ENCODE measurements at regions not wholly inside any gene's neighbourhood (a gene's known extent, or its start where the extent isn't known, plus 50 kb on each side); places are given as distances from the start of the nearest gene placed in this dataset.
"Not testable (repeated sequence)": the region's sequence is repeated elsewhere in the genome, so short reads cannot be mapped to it uniquely, and the experiment has no call there.

DNA sequence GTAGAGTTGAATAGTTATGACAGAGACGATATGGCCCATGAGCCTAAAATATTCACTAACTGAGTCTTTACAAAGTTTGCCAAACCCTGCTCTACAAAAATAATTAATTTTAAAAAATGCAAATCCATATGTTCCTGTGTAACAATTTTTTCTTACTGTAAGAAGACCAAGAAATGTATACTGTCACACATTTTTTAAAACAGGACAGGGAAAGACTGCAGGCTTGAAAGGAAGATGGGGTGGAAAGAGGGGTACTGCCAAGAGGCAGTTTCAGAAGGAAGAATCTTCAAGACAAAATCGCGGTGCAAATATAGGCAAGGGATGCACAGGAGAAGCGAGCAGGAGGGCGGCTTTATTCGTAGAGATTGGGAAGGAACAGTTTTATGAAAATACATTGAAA is 115.7 kb upstream of the KLHL1 start:
- ChIA-PET CTCF (no interaction called here), POLR2A (no interaction called here)
- DNase-seq, result no peak
- no peak overlapping the region for H3K4me3 Mint-ChIP-seq
- no peak overlapping the region for H3K27ac Mint-ChIP-seq
- H3K36me3 Mint-ChIP-seq (ENCODE audit: low read depth), result no peaks in the 10 kb centered on the region
- no peaks in the 10 kb centered on the region for H3K4me1 Mint-ChIP-seq
- H3K9me3 Mint-ChIP-seq, result peaks cover 2% of the 10 kb centered on the region
- no peaks in the 10 kb centered on the region for H3K27me3 Mint-ChIP-seq

DNA sequence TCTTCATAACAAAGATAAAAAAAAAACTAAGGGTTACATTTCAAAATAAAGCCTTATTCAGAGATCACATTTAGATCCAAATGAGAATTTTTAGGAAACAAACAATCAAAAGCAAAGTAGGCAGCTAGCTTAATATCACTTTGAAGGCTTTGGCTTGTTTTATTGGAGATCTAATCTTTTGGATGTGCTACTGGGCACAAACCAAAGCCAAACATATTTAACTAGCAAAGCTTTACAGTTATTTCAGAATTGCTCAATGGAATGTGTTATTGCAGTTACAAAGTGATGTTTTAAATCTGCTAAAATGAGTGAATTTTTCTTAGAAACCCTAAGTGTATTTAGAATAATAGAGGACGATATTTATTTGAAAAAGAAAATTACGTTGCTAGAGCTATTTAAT is 114.7 kb upstream of the KLHL1 start:
- no peak overlapping the region for H3K27ac Mint-ChIP-seq
- DNase-seq, result no peak
- H3K4me3 Mint-ChIP-seq, result no peak overlapping the region
- ChIA-PET POLR2A (no interaction called here), CTCF (no interaction called here)
- H3K4me1 Mint-ChIP-seq, result no peaks in the 10 kb centered on the region
- no peaks in the 10 kb centered on the region for H3K36me3 Mint-ChIP-seq (ENCODE audit: low read depth)
- no peaks in the 10 kb centered on the region for H3K27me3 Mint-ChIP-seq
- peaks cover 2% of the 10 kb centered on the region for H3K9me3 Mint-ChIP-seq

DNA sequence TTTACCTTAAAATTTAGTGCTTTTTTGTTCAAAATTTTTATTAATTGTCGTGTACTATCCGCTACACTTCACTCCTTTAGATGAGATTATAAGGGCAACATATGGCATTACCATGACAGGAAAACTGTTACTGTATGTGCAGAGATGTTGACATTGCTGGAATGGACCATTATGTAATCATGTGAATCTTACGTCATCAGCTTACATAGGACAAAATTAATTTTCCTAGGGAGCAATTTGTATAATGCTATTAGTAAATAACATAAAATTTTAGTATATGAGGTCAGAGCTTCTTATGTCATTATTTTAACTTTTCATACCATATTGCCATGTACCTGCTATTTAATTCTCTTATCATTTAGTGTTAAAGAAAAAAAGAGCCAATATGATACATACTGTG is 110.4 kb upstream of the KLHL1 start:
- ChIA-PET CTCF (interaction anchor here (0.6 kb wide), 1 partner anchor 1342 kb away, joined by 3 read pairs; no protein-coding TSS in a partner anchor), POLR2A (no interaction called here)
- Mint-ChIP-seq H3K36me3 (ENCODE audit: low read depth) (no peaks in the 10 kb centered on the region), H3K27ac (no peak overlapping the region), H3K4me3 (no peak overlapping the region), H3K27me3 (no peaks in the 10 kb centered on the region), H3K4me1 (no peaks in the 10 kb centered on the region), H3K9me3 (peaks cover 8% of the 10 kb centered on the region)
- no peak for DNase-seq

DNA sequence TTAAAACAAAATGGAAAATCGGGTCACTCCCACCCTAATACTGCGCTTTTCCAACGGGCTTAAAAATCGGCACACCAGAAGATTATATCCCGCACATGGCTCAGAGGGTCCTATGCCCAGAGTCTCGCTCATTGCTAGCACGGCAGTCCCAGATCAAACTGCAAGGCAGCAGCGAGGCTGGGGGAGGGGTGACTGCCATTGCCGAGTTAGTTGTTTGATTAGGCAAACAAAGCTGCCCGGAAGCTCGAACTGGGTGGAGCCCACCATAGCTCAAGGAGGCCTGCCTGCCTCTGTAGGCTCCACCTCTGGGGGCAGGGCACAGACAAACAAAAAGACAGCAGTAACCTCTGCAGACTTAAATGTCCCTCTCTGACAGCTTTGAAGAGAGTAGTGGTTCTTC is 100.7 kb upstream of the KLHL1 start:
- H3K9me3 Mint-ChIP-seq; H3K4me1 Mint-ChIP-seq; DNase-seq; H3K27me3 Mint-ChIP-seq; POLR2A ChIA-PET; H3K4me3 Mint-ChIP-seq; CTCF ChIA-PET; H3K27ac Mint-ChIP-seq; H3K36me3 Mint-ChIP-seq (ENCODE audit: low read depth): not testable (repeated sequence)

DNA sequence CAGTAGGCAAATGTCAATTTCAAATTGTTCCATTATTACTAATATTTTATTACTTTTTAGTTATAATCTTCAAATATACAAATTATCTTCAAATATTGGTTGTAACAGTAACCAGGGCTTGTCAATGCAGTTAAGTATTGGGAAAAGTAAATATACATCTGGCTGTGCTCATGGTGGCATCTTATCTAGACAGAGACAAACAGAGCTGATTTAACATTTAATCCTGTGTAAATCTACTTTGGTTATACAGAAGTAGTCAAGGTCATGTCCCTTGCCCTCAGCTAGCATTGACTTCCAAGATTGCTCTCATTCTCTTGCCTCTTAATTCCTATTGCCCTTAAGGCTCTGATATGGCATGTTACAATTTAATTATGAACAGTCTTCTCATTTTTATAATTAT is 98.4 kb upstream of the KLHL1 start:
- Mint-ChIP-seq H3K9me3 (peaks cover 10% of the 10 kb centered on the region), H3K27me3 (no peaks in the 10 kb centered on the region), H3K4me3 (no peak overlapping the region), H3K27ac (no peak overlapping the region), H3K36me3 (ENCODE audit: low read depth) (no peaks in the 10 kb centered on the region), H3K4me1 (no peaks in the 10 kb centered on the region)
- DNase-seq, result no peak
- CTCF ChIA-PET, result no interaction called here
- POLR2A ChIA-PET, result no interaction called here

DNA sequence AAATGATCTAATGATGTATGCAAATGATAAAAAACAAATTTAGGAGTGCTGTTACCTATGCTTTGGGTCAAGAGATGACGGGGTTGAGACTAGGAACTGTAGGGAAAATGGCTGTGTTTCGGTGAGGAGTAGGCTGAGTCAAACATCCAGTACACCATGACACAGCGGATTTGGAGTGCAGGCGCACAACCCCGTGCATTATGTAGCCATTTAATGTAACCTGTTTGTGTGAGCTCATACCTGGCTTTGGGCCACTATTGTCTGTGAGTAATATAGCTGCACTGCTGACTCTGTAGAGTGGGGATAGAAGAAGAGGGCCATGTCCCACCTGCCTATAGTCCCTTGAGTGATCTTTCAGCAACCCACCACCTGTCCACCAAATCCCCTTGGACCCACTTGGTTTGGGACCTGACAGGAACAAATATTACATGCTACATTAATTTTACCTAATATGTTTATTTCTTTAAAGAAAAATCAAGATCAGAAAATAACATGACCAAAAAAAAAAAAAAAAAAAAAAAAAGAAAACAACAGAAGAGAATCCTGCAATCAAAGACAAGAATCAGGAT is 95.5 kb upstream of the KLHL1 start:
- no peaks in the 10 kb centered on the region for H3K27me3 Mint-ChIP-seq
- DNase-seq, result no peak
- CTCF ChIA-PET, result no interaction called here
- no peak overlapping the region for H3K27ac Mint-ChIP-seq
- POLR2A ChIA-PET, result no interaction called here
- H3K4me3 Mint-ChIP-seq, result no peak overlapping the region
- H3K4me1 Mint-ChIP-seq, result no peaks in the 10 kb centered on the region
- H3K36me3 Mint-ChIP-seq (ENCODE audit: low read depth), result no peaks in the 10 kb centered on the region
- peaks cover 6% of the 10 kb centered on the region for H3K9me3 Mint-ChIP-seq

DNA sequence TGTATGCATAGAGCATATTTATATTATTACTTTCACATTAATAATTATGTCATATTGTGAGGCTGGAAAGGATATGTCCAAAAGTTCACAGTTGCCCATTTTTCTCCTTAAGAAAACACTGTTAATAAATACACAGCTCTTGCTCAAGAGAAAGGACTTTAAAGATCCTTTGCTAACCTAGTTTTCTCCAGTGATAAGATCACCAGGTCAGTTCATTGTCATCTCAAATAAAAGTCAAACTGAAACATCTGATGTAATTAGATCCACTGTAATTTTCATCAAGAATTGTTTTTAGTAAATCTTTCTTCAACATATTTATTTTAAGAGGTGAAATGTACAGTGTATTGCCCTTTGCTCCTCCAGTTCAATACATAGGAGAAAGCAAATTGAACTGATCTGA is 82.8 kb upstream of the KLHL1 start:
- CTCF ChIA-PET, result no interaction called here
- Mint-ChIP-seq H3K27ac (no peak overlapping the region), H3K9me3 (peaks cover 8% of the 10 kb centered on the region), H3K4me3 (no peak overlapping the region), H3K4me1 (no peaks in the 10 kb centered on the region), H3K27me3 (no peaks in the 10 kb centered on the region), H3K36me3 (ENCODE audit: low read depth) (no peaks in the 10 kb centered on the region)
- no peak for DNase-seq
- POLR2A ChIA-PET, result no interaction called here

DNA sequence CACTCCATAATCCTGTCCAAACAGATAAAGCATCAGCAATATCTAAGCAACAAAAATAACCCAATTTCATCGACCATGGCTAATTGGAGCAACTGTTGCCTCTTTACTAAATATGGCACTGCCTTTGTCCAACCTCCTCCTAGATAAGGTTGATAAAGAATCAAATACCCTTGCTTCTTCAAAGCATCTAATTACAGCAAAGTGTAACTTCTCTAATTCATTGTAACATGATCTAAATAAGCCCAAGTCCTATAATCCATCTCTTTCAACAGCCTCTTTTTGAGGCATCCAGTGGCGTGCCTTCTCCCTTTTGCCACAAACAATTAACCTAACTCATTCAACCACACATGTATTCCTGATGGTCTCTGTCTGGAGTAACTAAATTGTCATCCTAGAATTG is 81.7 kb upstream of the KLHL1 start:
- CTCF ChIA-PET, result no interaction called here
- H3K4me1 Mint-ChIP-seq, result no peaks in the 10 kb centered on the region

DNA sequence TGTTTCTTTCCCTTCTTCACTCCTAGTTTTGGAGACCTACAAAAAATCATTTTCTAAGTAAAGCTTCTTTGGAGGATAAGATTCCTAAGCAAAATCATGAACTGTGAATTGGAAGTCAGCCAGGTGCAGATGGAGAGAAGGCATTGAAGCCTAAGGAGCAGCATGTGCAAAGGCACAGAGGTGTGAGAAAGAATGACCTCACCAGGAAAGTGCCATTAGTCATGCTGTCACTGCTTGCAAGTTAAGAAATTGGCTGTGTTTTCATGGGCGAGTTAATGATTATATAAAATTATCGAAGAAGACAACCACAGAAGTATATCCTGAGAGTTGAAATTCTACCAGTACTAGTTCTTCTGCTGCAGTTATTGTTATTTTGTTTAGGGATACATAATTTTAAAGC is 80.3 kb upstream of the KLHL1 start:
- Mint-ChIP-seq H3K4me3 (no peak overlapping the region), H3K36me3 (ENCODE audit: low read depth) (no peaks in the 10 kb centered on the region), H3K27me3 (no peaks in the 10 kb centered on the region), H3K4me1 (no peaks in the 10 kb centered on the region), H3K9me3 (no peaks in the 10 kb centered on the region), H3K27ac (no peak overlapping the region)
- DNase-seq, result no peak
- ChIA-PET CTCF (no interaction called here), POLR2A (no interaction called here)

More for the DNA sequence above, 81.7 kb upstream of the KLHL1 start:
- no peak for DNase-seq
- POLR2A ChIA-PET, result no interaction called here
- Mint-ChIP-seq H3K27ac (no peak overlapping the region), H3K4me3 (no peak overlapping the region), H3K9me3 (peaks cover 8% of the 10 kb centered on the region), H3K36me3 (ENCODE audit: low read depth) (no peaks in the 10 kb centered on the region), H3K27me3 (no peaks in the 10 kb centered on the region)

DNA sequence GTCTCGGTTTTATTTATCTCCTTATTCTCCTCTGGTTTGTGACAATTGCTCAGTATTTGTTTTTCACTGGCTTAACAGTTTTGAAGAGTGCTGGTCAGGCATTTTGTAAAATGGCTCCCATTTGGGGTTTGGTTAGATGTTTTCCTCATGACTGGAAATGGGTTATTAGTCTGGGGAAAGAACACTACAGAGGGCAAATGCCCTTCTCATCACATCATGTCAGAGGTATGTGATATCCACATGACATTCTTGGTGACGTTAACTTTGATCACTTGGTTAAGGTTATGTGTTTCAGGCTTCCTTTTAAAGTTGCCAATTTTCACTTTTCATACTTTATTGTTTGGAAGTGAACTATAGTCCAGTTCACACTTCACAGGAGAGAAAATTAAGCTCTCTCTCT is 74.8 kb upstream of the KLHL1 start:
- Mint-ChIP-seq H3K4me1 (no peaks in the 10 kb centered on the region), H3K27ac (no peak overlapping the region), H3K4me3 (no peak overlapping the region), H3K9me3 (no peaks in the 10 kb centered on the region), H3K27me3 (no peaks in the 10 kb centered on the region), H3K36me3 (ENCODE audit: low read depth) (no peaks in the 10 kb centered on the region)
- ChIA-PET CTCF (no interaction called here), POLR2A (no interaction called here)
- no peak for DNase-seq

Data from activated CD4-positive, alpha-beta T cell treated with anti-CD3 and anti-CD28 coated beads, Interleukin-2, amount 10 ng/mL, durations not matched to agents 7 days and 5 days (primary cell).